WTC11 (cell line): ENCODE measurements at regions not wholly inside any gene's neighbourhood (a gene's known extent, or its start where the extent isn't known, plus 50 kb on each side); places are given as distances from the start of the nearest gene placed in this dataset.

Experiments used
- ATAC-seq: fragments of 200-7000 bp; cut with Tn5 transposase; 2 replicates; pipeline ENCODE4 v1.10.0; 2021; ENCODE audit warnings: mild to moderate bottlenecking, moderate library complexity
- CTCF ChIA-PET: fragments of 300-600 bp; sonication (Branson Sonifier 250); formaldehyde crosslinking; loops from one replicate; lab custom pipeline; 2021; ENCODE audit warnings: antibody characterized with exemption; lab: Charles Lee
- POLR2A ChIA-PET: fragments of 350-600 bp; sonication (Branson Sonifier 250); formaldehyde crosslinking; loops from one replicate; lab custom pipeline; 2021; ENCODE audit warnings: antibody characterized with exemption; lab: Charles Lee
- DNase-seq: peaks from one replicate; pipeline ENCODE4 v3.0.0; 2021; ENCODE audit warnings: low spot score
- H3K27ac Mint-ChIP-seq: 2 replicates; pipeline ENCODE4 v1.8.0; 2021; ENCODE audit warnings: mixed read lengths
- H3K27me3 Mint-ChIP-seq: 2 replicates; pipeline ENCODE4 v1.8.0; 2021; ENCODE audit warnings: low read depth, mild to moderate bottlenecking, moderate library complexity, mixed read lengths
- H3K36me3 Mint-ChIP-seq: 2 replicates; pipeline ENCODE4 v1.8.0; 2021; ENCODE audit warnings: mixed read lengths
- H3K4me1 Mint-ChIP-seq: 2 replicates; pipeline ENCODE4 v1.8.0; 2022; ENCODE audit warnings: mixed read lengths
- H3K4me3 Mint-ChIP-seq: 2 replicates; pipeline ENCODE4 v1.8.0; 2021; ENCODE audit warnings: mild to moderate bottlenecking, moderate library complexity, mixed read lengths
- H3K9me3 Mint-ChIP-seq: 2 replicates; pipeline ENCODE4 v1.8.0; 2021; ENCODE audit warnings: mixed read lengths
- ATF2 ChIP-seq: sonication (generic); formaldehyde crosslinking; IDR thresholded peaks from 2 replicates; pipeline ENCODE4 v1.8.1; 2022; ENCODE audit warnings: low read depth, missing genetic modification reagents, borderline replicate concordance
- E2F1 ChIP-seq: sonication (generic); formaldehyde crosslinking; IDR thresholded peaks from 2 replicates; pipeline ENCODE4 v1.8.0; 2022; ENCODE audit warnings: mild to moderate bottlenecking, missing genetic modification reagents
- ELF4 ChIP-seq: sonication (generic); formaldehyde crosslinking; IDR thresholded peaks from 2 replicates; pipeline ENCODE4 v1.8.1; 2022; ENCODE audit warnings: low read depth, mild to moderate bottlenecking, moderate library complexity, missing genetic modification reagents
- FOXP1 ChIP-seq: sonication (generic); formaldehyde crosslinking; IDR thresholded peaks from 2 replicates; pipeline ENCODE4 v1.8.0; 2022; ENCODE audit warnings: missing genetic modification reagents, mild to moderate bottlenecking, moderate library complexity, borderline replicate concordance
- FOXP4 ChIP-seq: sonication (generic); formaldehyde crosslinking; IDR thresholded peaks from 2 replicates; pipeline ENCODE4 v1.8.0; 2022; ENCODE audit warnings: mild to moderate bottlenecking, missing genetic modification reagents
- MLX ChIP-seq: sonication (generic); formaldehyde crosslinking; IDR thresholded peaks from 2 replicates; pipeline ENCODE4 v1.8.1; 2023; ENCODE audit warnings: mild to moderate bottlenecking, missing genetic modification reagents, moderate library complexity
- MYBL2 ChIP-seq: sonication (generic); formaldehyde crosslinking; IDR thresholded peaks from 2 replicates; pipeline ENCODE4 v1.8.1; 2023; ENCODE audit warnings: mild to moderate bottlenecking, moderate library complexity, missing genetic modification reagents
- NR3C1 ChIP-seq: sonication (generic); formaldehyde crosslinking; conservative IDR thresholded peaks from 2 replicates; pipeline ENCODE4 v1.8.1; 2023; ENCODE audit warnings: low read depth, mild to moderate bottlenecking, missing genetic modification reagents
- RELA ChIP-seq: sonication (generic); formaldehyde crosslinking; IDR thresholded peaks from 2 replicates; pipeline ENCODE4 v1.8.1; 2022; ENCODE audit warnings: missing genetic modification reagents, mild to moderate bottlenecking, borderline replicate concordance
- SOX15 ChIP-seq: fragments of 250-450 bp; sonication (Bioruptor Pico); IDR thresholded peaks from 2 replicates; pipeline ENCODE4 v1.9.0; 2021; ENCODE audit warnings: mild to moderate bottlenecking
- TCF7 ChIP-seq: sonication (generic); formaldehyde crosslinking; IDR thresholded peaks from 2 replicates; pipeline ENCODE4 v1.8.0; 2022; ENCODE audit warnings: mild to moderate bottlenecking, low read depth, missing genetic modification reagents, moderate library complexity
- TEAD4 ChIP-seq: sonication (generic); formaldehyde crosslinking; IDR thresholded peaks from 2 replicates; pipeline ENCODE4 v1.8.0; 2022; ENCODE audit warnings: mild to moderate bottlenecking, missing genetic modification reagents
- USF1 ChIP-seq: sonication (generic); formaldehyde crosslinking; IDR thresholded peaks from 2 replicates; pipeline ENCODE4 v1.8.0; 2022; ENCODE audit warnings: mild to moderate bottlenecking, missing genetic modification reagents
- ZBTB43 ChIP-seq: sonication (generic); formaldehyde crosslinking; IDR thresholded peaks from 2 replicates; pipeline ENCODE4 v1.8.1; 2023; ENCODE audit warnings: mild to moderate bottlenecking, missing genetic modification reagents
- ZNF281 ChIP-seq: sonication (generic); formaldehyde crosslinking; IDR thresholded peaks from 2 replicates; pipeline ENCODE4 v1.8.0; 2023; ENCODE audit warnings: mild to moderate bottlenecking, missing genetic modification reagents
- ZNF671 ChIP-seq: fragments of 250-450 bp; sonication (Bioruptor Pico); IDR thresholded peaks from 2 replicates; pipeline ENCODE4 v1.8.0; 2021; ENCODE audit warnings: mild to moderate bottlenecking

- TF ChIP-seq ZNF281 = no peak
- TF ChIP-seq MLX = no peak
- no peak for TF ChIP-seq MYBL2 (CRISPR knock-in tag)
- TF ChIP-seq ZNF671 = no peak
- TF ChIP-seq TEAD4 (CRISPR knock-in tag) = no peak
Measured at GRCh38 chr4:79073471-79073870, 134.2 kb upstream of the PAQR3 start (continued).

GRCh38 chr4:79065262-79065661 is 126.0 kb upstream of the PAQR3 start:
- DNase-seq = no peak
- Mint-ChIP-seq H3K4me3 (no peak overlapping the region), H3K36me3 (no peaks in the 10 kb centered on the region), H3K9me3 (no peaks in the 10 kb centered on the region), H3K27ac (no peak overlapping the region), H3K27me3 (no peaks in the 10 kb centered on the region), H3K4me1 (peaks cover 6% of the 10 kb centered on the region; the same call in 1 of the 2 replicates)
- no peak for ATAC-seq
- POLR2A ChIA-PET = no interaction called here
- CTCF ChIA-PET = no interaction called here
- no peak for TF ChIP-seq ZNF671

GRCh38 chr4:79064806-79065205 is 125.6 kb upstream of the PAQR3 start:
- TF ChIP-seq RELA (CRISPR knock-in tag) (no peak), FOXP1 (CRISPR knock-in tag) (no peak)

GRCh38 chr4:79059631-79060399 is 120.6 kb upstream of the PAQR3 start:
- Mint-ChIP-seq H3K9me3 (no peaks in the 10 kb centered on the region), H3K4me3 (no peak overlapping the region), H3K36me3 (no peaks in the 10 kb centered on the region), H3K27ac (no peak overlapping the region), H3K27me3 (no peaks in the 10 kb centered on the region), H3K4me1 (peaks cover 6% of the 10 kb centered on the region; the same call in 1 of the 2 replicates)
- ATAC-seq = no peak
- ChIA-PET CTCF (no interaction called here), POLR2A (no interaction called here)
- DNase-seq = no peak
- no peak for TF ChIP-seq ATF2 (CRISPR knock-in tag)
- no peak for TF ChIP-seq TCF7 (CRISPR knock-in tag)
- no peak for TF ChIP-seq SOX15 (CRISPR knock-in tag)
- TF ChIP-seq USF1 = no peak
- no peak for TF ChIP-seq ELF4 (CRISPR knock-in tag)
- no peak for TF ChIP-seq NR3C1 (CRISPR knock-in tag)
- TF ChIP-seq E2F1 (CRISPR knock-in tag) = no peak
- TF ChIP-seq FOXP4 (CRISPR knock-in tag) = no peak
- no peak for TF ChIP-seq ZBTB43 (CRISPR knock-in tag)
- no peak for TF ChIP-seq MYBL2 (CRISPR knock-in tag)

More at GRCh38 chr4:79064806-79065205, 125.6 kb upstream of the PAQR3 start:
- peaks cover 6% of the 10 kb centered on the region; the same call in 1 of the 2 replicates for H3K4me1 Mint-ChIP-seq
- no peak overlapping the region for H3K4me3 Mint-ChIP-seq
- no peak overlapping the region for H3K27ac Mint-ChIP-seq
- ChIA-PET POLR2A (no interaction called here), CTCF (no interaction called here)
- H3K9me3 Mint-ChIP-seq = no peaks in the 10 kb centered on the region
- DNase-seq (no peak), ATAC-seq (no peak)
- H3K36me3 Mint-ChIP-seq = no peaks in the 10 kb centered on the region
- H3K27me3 Mint-ChIP-seq = no peaks in the 10 kb centered on the region
